ENCODE measurements at regions not wholly inside any gene's neighbourhood (a gene's known extent, or its start where the extent isn't known, plus 50 kb on each side); places are given as distances from the start of the nearest gene placed in this dataset.

DNA sequence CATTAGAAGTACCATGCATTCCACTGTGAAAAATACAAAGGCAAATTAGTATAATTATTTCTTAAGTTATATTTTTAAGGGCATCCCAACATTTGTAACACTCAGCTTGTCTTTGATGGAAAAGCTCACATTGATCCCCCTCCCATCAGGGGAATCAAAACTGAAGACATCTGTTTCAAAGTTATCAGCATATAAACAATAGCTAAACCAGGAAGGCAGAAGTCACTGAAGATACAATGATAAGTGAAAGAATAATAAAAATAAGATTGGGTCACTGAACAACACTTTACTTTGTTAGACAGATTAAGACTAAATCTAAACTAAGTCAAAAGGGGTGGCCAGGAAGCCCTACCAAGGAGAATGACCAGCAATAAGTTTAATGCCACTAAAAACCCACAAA, 801.9 kb upstream of the ACO1 start:
- intact Hi-C loops (cut with micrococcal nuclease): no loop called here

More for the DNA sequence above, 801.9 kb upstream of the ACO1 start:
- Histone ChIP-seq H3K9me3 (ENCODE audit: control insufficient read depth, insufficient read depth, low read length) (no peaks in the 10 kb centered on the region), H3K79me1 (ENCODE audit: low read depth in 1 of 2, low read length in 2 of 2) (no peaks in the 10 kb centered on the region), H2BK120ac (ENCODE audit: low read depth, low read length) (no peak overlapping the region), H2AFZ (replicated peaks; ENCODE audit: low read length, poor library complexity) (no peak overlapping the region), H3K27me3 (ENCODE audit: control insufficient read depth, insufficient read depth, low read length) (no peaks in the 10 kb centered on the region), H2BK20ac (ENCODE audit: low read depth, low read length) (no peak overlapping the region), H3K36me3 (ENCODE audit: control insufficient read depth, insufficient read depth, low read length) (no peaks in the 10 kb centered on the region), H4K8ac (ENCODE audit: low read depth in 2 of 2, low read length in 2 of 2) (no peak overlapping the region), H3K4ac (ENCODE audit: low read depth, low read length) (no peak overlapping the region), H3K14ac (replicated peaks; ENCODE audit: low read depth, low read length) (no peak overlapping the region), H2BK15ac (ENCODE audit: low read depth, low read length) (no peak overlapping the region), H3K56ac (ENCODE audit: extremely low read depth, insufficient read depth, low read length) (no peak overlapping the region), H3K4me1 (ENCODE audit: control insufficient read depth, insufficient read depth, low read length) (no peaks in the 10 kb centered on the region), H4K20me1 (ENCODE audit: insufficient read depth, low read length) (no peaks in the 10 kb centered on the region), H3K27ac (ENCODE audit: insufficient read depth, low read length) (no peak overlapping the region), H3K9me1 (ENCODE audit: insufficient read depth, low read length) (no peaks in the 10 kb centered on the region), H3K4me2 (ENCODE audit: low read depth, low read length) (no peak overlapping the region), H2BK5ac (ENCODE audit: low read depth, low read length, poor library complexity, severe bottlenecking) (no peak overlapping the region), H3K9ac (ENCODE audit: low read depth, low read length) (no peak overlapping the region), H3K23ac (ENCODE audit: low read depth, low read length) (no peak overlapping the region), H4K5ac (ENCODE audit: low read depth, low read length) (no peak overlapping the region), H2AK5ac (ENCODE audit: low read depth, low read length) (no peak overlapping the region), H4K91ac (ENCODE audit: insufficient read depth, low read depth, low read length) (no peak overlapping the region), H2AK9ac (replicated peaks; ENCODE audit: low read depth, low read length, poor library complexity) (no peak overlapping the region), H3K4me3 (ENCODE audit: insufficient read depth, low read depth, low read length) (no peak overlapping the region), H3K18ac (ENCODE audit: low read depth, low read length) (no peak overlapping the region)
- no peak for TF ChIP-seq RCOR1 (IDR thresholded peaks at IDR 0.05; ENCODE audit: insufficient replicate concordance, low read length)
- DNase-seq (no peak), ATAC-seq (ENCODE audit: low read depth) (no peak)
- dilution Hi-C loops (cut with HindIII; ENCODE audit: low sequenced_read_pairs, unreplicated experiment): no loop called here
- POLR2A ChIA-PET (ENCODE audit: unreplicated experiment): no interaction called here
- in situ Hi-C loops (cut with MboI; ENCODE audit: low sequenced_read_pairs): no loop called here
- CTCF ChIA-PET: no interaction called here
- no TSS peak for BruUV-seq (replicated peaks)
